WTC11 (cell line): ENCODE measurements at regions not wholly inside any gene's neighbourhood (a gene's known extent, or its start where the extent isn't known, plus 50 kb on each side); places are given as distances from the start of the nearest gene placed in this dataset.

ENCODE experiments used
- ATAC-seq: fragments of 200-7000 bp; cut with Tn5 transposase; 2 replicates; pipeline ENCODE4 v1.10.0; 2021; ENCODE audit warnings: mild to moderate bottlenecking, moderate library complexity
- CTCF ChIA-PET: fragments of 300-600 bp; sonication (Branson Sonifier 250); formaldehyde crosslinking; loops from one replicate; lab custom pipeline; 2021; ENCODE audit warnings: antibody characterized with exemption; lab: Charles Lee
- POLR2A ChIA-PET: fragments of 350-600 bp; sonication (Branson Sonifier 250); formaldehyde crosslinking; loops from one replicate; lab custom pipeline; 2021; ENCODE audit warnings: antibody characterized with exemption; lab: Charles Lee
- DNase-seq: peaks from one replicate; pipeline ENCODE4 v3.0.0; 2021; ENCODE audit warnings: low spot score
- H3K27ac Mint-ChIP-seq: 2 replicates; pipeline ENCODE4 v1.8.0; 2021; ENCODE audit warnings: mixed read lengths
- H3K27me3 Mint-ChIP-seq: 2 replicates; pipeline ENCODE4 v1.8.0; 2021; ENCODE audit warnings: low read depth, mild to moderate bottlenecking, moderate library complexity, mixed read lengths
- H3K36me3 Mint-ChIP-seq: 2 replicates; pipeline ENCODE4 v1.8.0; 2021; ENCODE audit warnings: mixed read lengths
- H3K4me1 Mint-ChIP-seq: 2 replicates; pipeline ENCODE4 v1.8.0; 2022; ENCODE audit warnings: mixed read lengths
- H3K4me3 Mint-ChIP-seq: 2 replicates; pipeline ENCODE4 v1.8.0; 2021; ENCODE audit warnings: mild to moderate bottlenecking, moderate library complexity, mixed read lengths
- H3K9me3 Mint-ChIP-seq: 2 replicates; pipeline ENCODE4 v1.8.0; 2021; ENCODE audit warnings: mixed read lengths
- CREB1 ChIP-seq: sonication (generic); formaldehyde crosslinking; IDR thresholded peaks from 2 replicates; pipeline ENCODE4 v1.8.0; 2023; ENCODE audit warnings: mild to moderate bottlenecking, missing genetic modification reagents
- EMX1 ChIP-seq: fragments of 250-450 bp; sonication (Bioruptor Pico); IDR thresholded peaks from 2 replicates; pipeline ENCODE4 v1.8.0; 2021; ENCODE audit warnings: mild to moderate bottlenecking
- FOXJ3 ChIP-seq: sonication (generic); formaldehyde crosslinking; IDR thresholded peaks from 2 replicates; pipeline ENCODE4 v1.9.0; 2021; ENCODE audit warnings: missing genetic modification reagents, mild to moderate bottlenecking, borderline replicate concordance
- FOXP1 ChIP-seq: sonication (generic); formaldehyde crosslinking; IDR thresholded peaks from 2 replicates; pipeline ENCODE4 v1.8.0; 2022; ENCODE audit warnings: missing genetic modification reagents, mild to moderate bottlenecking, moderate library complexity, borderline replicate concordance
- GTF2I ChIP-seq: fragments of 250-450 bp; sonication (Bioruptor Pico); conservative IDR thresholded peaks from 2 replicates; pipeline ENCODE4 v1.4.0; 2021; ENCODE audit warnings: mild to moderate bottlenecking
- RELA ChIP-seq: sonication (generic); formaldehyde crosslinking; IDR thresholded peaks from 2 replicates; pipeline ENCODE4 v1.8.1; 2022; ENCODE audit warnings: missing genetic modification reagents, mild to moderate bottlenecking, borderline replicate concordance
- TP53 ChIP-seq: sonication (generic); formaldehyde crosslinking; IDR thresholded peaks from 2 replicates; pipeline ENCODE4 v1.8.1; 2023; ENCODE audit warnings: mild to moderate bottlenecking, missing genetic modification reagents
- ZNF232 ChIP-seq: sonication (generic); formaldehyde crosslinking; IDR thresholded peaks from 2 replicates; pipeline ENCODE4 v1.8.0; 2022; ENCODE audit warnings: mild to moderate bottlenecking, missing genetic modification reagents
- ZNF396 ChIP-seq: fragments of 250-450 bp; sonication (Bioruptor Pico); IDR thresholded peaks from 2 replicates; pipeline ENCODE4 v1.8.0; 2021; ENCODE audit warnings: mild to moderate bottlenecking, moderate library complexity, borderline replicate concordance
- TF ChIP-seq, protein P1 (sequence below): fragments of 200-600 bp; IDR thresholded peaks from 2 replicates; pipeline ENCODE4 v1.8.0; 2022; ENCODE audit warnings: antibody characterized with exemption
- TF ChIP-seq, protein P2 (sequence below): sonication (generic); formaldehyde crosslinking; IDR thresholded peaks from 2 replicates; pipeline ENCODE4 v1.8.1; 2022; ENCODE audit warnings: low read depth, missing genetic modification reagents, borderline replicate concordance
- TF ChIP-seq, protein P3 (sequence below): sonication (generic); formaldehyde crosslinking; IDR thresholded peaks from 2 replicates; pipeline ENCODE4 v1.8.0; 2022; ENCODE audit warnings: mild to moderate bottlenecking, missing genetic modification reagents
- TF ChIP-seq, protein P4 (sequence below): sonication (generic); formaldehyde crosslinking; IDR thresholded peaks from 2 replicates; pipeline ENCODE4 v1.8.0; 2022; ENCODE audit warnings: mild to moderate bottlenecking, missing genetic modification reagents
- TF ChIP-seq, protein P5 (sequence below): sonication (generic); formaldehyde crosslinking; IDR thresholded peaks from 2 replicates; pipeline ENCODE4 v1.8.0; 2022; ENCODE audit warnings: mild to moderate bottlenecking, missing genetic modification reagents
- TF ChIP-seq, protein P6 (sequence below): sonication (generic); formaldehyde crosslinking; IDR thresholded peaks from 2 replicates; pipeline ENCODE4 v1.8.0; 2023; ENCODE audit warnings: missing genetic modification reagents, mild to moderate bottlenecking, borderline replicate concordance

DNA sequence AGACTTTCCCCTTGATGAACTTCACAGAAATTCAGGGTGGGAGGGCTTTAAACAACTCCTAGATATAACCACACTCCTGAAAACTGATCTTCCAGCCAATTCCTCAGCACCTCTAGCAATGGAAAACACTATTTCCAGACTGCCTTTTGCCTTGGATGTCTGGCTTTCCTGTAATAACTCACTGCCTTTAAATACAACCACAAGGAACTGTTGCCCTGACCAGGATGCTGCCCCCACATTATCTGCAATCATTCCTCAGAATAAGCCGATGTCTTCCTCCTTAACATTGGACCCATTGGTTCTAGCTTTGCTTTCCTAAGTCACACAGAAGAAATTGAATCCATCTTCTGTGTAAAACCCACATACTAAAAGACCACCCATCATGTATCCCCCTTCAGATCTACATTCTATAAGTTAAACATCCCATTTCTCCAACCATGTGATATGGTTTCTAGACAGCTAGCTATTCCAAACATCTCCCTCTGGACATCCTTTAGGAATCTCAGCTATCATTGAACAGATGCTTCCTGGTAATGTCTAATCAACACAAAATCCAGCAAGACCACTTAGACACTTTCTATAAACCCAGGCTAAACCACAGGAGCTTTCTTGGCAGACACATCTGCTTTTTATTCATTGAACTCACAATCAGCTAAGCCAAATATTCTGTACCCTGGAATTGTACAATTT lies 95.9 kb upstream of the KCNQ5 start (continued):
- TF ChIP-seq, protein P1, sequence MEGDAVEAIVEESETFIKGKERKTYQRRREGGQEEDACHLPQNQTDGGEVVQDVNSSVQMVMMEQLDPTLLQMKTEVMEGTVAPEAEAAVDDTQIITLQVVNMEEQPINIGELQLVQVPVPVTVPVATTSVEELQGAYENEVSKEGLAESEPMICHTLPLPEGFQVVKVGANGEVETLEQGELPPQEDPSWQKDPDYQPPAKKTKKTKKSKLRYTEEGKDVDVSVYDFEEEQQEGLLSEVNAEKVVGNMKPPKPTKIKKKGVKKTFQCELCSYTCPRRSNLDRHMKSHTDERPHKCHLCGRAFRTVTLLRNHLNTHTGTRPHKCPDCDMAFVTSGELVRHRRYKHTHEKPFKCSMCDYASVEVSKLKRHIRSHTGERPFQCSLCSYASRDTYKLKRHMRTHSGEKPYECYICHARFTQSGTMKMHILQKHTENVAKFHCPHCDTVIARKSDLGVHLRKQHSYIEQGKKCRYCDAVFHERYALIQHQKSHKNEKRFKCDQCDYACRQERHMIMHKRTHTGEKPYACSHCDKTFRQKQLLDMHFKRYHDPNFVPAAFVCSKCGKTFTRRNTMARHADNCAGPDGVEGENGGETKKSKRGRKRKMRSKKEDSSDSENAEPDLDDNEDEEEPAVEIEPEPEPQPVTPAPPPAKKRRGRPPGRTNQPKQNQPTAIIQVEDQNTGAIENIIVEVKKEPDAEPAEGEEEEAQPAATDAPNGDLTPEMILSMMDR: no peak
- TF ChIP-seq RELA (CRISPR knock-in tag) (no peak), CREB1 (CRISPR knock-in tag) (no peak), FOXJ3 (CRISPR knock-in tag) (no peak), EMX1 (CRISPR knock-in tag) (no peak)

DNA sequence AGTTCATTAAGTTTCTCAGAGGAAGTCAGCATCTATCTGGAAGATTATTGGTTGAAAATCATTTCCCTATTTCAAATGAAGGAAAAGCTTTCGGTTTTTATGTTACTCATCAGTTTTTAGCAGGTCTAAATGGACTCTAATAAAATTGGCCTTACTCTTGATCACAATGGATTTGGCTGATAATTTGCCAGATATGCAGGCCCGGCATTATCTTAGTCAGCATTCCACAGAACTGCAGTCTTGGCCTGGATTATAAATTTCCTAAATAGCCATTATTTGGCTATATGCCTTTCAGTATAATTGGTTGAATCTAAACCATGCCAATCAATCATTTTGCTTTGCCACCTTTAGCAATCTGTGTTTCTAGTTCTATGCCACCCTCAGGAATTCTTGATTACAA lies 91.7 kb upstream of the KCNQ5 start:
- CTCF ChIA-PET: no interaction called here
- POLR2A ChIA-PET: no interaction called here
- no peak for ATAC-seq
- no peak overlapping the region for H3K27ac Mint-ChIP-seq
- no peaks in the 10 kb centered on the region for H3K36me3 Mint-ChIP-seq
- DNase-seq: no peak
- peaks cover 7% of the 10 kb centered on the region for H3K4me1 Mint-ChIP-seq
- no peak overlapping the region for H3K4me3 Mint-ChIP-seq
- no peaks in the 10 kb centered on the region for H3K27me3 Mint-ChIP-seq
- H3K9me3 Mint-ChIP-seq: no peaks in the 10 kb centered on the region
- TF ChIP-seq, protein P2, sequence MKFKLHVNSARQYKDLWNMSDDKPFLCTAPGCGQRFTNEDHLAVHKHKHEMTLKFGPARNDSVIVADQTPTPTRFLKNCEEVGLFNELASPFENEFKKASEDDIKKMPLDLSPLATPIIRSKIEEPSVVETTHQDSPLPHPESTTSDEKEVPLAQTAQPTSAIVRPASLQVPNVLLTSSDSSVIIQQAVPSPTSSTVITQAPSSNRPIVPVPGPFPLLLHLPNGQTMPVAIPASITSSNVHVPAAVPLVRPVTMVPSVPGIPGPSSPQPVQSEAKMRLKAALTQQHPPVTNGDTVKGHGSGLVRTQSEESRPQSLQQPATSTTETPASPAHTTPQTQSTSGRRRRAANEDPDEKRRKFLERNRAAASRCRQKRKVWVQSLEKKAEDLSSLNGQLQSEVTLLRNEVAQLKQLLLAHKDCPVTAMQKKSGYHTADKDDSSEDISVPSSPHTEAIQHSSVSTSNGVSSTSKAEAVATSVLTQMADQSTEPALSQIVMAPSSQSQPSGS (CRISPR knock-in tag): no peak
- no peak for TF ChIP-seq TP53 (CRISPR knock-in tag)
- TF ChIP-seq, protein P3, sequence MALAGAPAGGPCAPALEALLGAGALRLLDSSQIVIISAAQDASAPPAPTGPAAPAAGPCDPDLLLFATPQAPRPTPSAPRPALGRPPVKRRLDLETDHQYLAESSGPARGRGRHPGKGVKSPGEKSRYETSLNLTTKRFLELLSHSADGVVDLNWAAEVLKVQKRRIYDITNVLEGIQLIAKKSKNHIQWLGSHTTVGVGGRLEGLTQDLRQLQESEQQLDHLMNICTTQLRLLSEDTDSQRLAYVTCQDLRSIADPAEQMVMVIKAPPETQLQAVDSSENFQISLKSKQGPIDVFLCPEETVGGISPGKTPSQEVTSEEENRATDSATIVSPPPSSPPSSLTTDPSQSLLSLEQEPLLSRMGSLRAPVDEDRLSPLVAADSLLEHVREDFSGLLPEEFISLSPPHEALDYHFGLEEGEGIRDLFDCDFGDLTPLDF (CRISPR knock-in tag): no peak
- TF ChIP-seq ZNF396 (CRISPR knock-in tag): no peak
- TF ChIP-seq ZNF232 (CRISPR knock-in tag): no peak
- TF ChIP-seq, protein P4, sequence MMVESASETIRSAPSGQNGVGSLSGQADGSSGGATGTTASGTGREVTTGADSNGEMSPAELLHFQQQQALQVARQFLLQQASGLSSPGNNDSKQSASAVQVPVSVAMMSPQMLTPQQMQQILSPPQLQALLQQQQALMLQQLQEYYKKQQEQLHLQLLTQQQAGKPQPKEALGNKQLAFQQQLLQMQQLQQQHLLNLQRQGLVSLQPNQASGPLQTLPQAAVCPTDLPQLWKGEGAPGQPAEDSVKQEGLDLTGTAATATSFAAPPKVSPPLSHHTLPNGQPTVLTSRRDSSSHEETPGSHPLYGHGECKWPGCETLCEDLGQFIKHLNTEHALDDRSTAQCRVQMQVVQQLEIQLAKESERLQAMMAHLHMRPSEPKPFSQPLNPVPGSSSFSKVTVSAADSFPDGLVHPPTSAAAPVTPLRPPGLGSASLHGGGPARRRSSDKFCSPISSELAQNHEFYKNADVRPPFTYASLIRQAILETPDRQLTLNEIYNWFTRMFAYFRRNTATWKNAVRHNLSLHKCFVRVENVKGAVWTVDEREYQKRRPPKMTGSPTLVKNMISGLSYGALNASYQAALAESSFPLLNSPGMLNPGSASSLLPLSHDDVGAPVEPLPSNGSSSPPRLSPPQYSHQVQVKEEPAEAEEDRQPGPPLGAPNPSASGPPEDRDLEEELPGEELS (CRISPR knock-in tag): no peak
- TF ChIP-seq, protein P5, sequence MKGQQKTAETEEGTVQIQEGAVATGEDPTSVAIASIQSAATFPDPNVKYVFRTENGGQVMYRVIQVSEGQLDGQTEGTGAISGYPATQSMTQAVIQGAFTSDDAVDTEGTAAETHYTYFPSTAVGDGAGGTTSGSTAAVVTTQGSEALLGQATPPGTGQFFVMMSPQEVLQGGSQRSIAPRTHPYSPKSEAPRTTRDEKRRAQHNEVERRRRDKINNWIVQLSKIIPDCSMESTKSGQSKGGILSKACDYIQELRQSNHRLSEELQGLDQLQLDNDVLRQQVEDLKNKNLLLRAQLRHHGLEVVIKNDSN (CRISPR knock-in tag): no peak
- TF ChIP-seq, protein P6, sequence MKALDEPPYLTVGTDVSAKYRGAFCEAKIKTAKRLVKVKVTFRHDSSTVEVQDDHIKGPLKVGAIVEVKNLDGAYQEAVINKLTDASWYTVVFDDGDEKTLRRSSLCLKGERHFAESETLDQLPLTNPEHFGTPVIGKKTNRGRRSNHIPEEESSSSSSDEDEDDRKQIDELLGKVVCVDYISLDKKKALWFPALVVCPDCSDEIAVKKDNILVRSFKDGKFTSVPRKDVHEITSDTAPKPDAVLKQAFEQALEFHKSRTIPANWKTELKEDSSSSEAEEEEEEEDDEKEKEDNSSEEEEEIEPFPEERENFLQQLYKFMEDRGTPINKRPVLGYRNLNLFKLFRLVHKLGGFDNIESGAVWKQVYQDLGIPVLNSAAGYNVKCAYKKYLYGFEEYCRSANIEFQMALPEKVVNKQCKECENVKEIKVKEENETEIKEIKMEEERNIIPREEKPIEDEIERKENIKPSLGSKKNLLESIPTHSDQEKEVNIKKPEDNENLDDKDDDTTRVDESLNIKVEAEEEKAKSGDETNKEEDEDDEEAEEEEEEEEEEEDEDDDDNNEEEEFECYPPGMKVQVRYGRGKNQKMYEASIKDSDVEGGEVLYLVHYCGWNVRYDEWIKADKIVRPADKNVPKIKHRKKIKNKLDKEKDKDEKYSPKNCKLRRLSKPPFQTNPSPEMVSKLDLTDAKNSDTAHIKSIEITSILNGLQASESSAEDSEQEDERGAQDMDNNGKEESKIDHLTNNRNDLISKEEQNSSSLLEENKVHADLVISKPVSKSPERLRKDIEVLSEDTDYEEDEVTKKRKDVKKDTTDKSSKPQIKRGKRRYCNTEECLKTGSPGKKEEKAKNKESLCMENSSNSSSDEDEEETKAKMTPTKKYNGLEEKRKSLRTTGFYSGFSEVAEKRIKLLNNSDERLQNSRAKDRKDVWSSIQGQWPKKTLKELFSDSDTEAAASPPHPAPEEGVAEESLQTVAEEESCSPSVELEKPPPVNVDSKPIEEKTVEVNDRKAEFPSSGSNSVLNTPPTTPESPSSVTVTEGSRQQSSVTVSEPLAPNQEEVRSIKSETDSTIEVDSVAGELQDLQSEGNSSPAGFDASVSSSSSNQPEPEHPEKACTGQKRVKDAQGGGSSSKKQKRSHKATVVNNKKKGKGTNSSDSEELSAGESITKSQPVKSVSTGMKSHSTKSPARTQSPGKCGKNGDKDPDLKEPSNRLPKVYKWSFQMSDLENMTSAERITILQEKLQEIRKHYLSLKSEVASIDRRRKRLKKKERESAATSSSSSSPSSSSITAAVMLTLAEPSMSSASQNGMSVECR (CRISPR knock-in tag): no peak
- TF ChIP-seq GTF2I (CRISPR knock-in tag): no peak
- no peak for TF ChIP-seq FOXP1
- TF ChIP-seq, all 79 proteins: peak for 0
